Ovary (tissue), 3 donors: ENCODE measurements at regions not wholly inside any gene's neighbourhood (a gene's known extent, or its start where the extent isn't known, plus 50 kb on each side); places are given as distances from the start of the nearest gene placed in this dataset.

Experiments
- CTCF ChIP-seq, 3 donors: fragments of 450-650 bp in 2 of 3; fragments of 200-600 bp in 1 of 3; IDR thresholded peaks; one replicate each; pipeline versions ENCODE4 v1.5.1 to v1.8.0; 2016 to 2022; ENCODE audit warnings: antibody characterized with exemption in 3 of 3, mild to moderate bottlenecking in 1 of 3
- EP300 ChIP-seq: sonication (generic); formaldehyde crosslinking; IDR thresholded peaks from one replicate; pipeline ENCODE4 v1.6.1; 2017; ENCODE audit warnings: antibody characterized with exemption
- POLR2A ChIP-seq: fragments of 450-650 bp; IDR thresholded peaks from one replicate; pipeline ENCODE4 v1.6.1; 2017; ENCODE audit warnings: antibody characterized with exemption, mild to moderate bottlenecking, moderate library complexity
- donor health status: DM: no; HTN: no; CAD: no.

DNA sequence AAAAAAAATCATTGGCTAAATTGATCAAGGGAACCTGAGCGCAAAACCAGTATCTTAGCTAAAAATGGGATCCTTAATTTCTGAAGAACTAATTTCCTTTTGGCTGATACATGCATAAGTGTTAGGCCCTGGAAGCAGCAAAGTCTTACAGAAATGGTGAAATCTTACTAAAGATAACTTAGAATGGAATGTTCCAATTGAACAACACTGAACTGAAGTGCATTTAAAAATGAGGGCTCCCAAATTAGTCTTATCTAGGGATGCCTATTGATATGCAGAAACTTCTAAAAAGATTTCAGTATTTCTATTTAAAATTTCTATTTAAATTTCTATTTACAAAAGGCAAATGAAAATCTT, 120.7 kb upstream of the BANK1 start:
- TF ChIP-seq CTCF (IDR thresholded peaks at IDR 0.05), result no peak
- TF ChIP-seq EP300, result no peak
- no peak for TF ChIP-seq POLR2A
